Endothelial cell of umbilical vein (primary cell): ENCODE measurements at regions not wholly inside any gene's neighbourhood (a gene's known extent, or its start where the extent isn't known, plus 50 kb on each side); places are given as distances from the start of the nearest gene placed in this dataset.

Experiments used
- BruUV-seq: library from RNA; stranded (reverse); fragments of 400-500 nt; replicated peaks from 2 replicates; lab custom pipeline; 2021; lab: Mats Ljungman, UMichigan
- CTCF ChIA-PET: fragments of 300-600, 350-600 bp; sonication (Branson Sonifier 250); formaldehyde crosslinking; loops from one replicate; lab custom pipeline; 2021; ENCODE audit warnings: antibody characterized with exemption, inconsistent platforms; lab: Charles Lee
- POLR2A ChIA-PET: fragments of 300-600, 350-600 bp; sonication (Branson Sonifier 250); formaldehyde crosslinking; loops from one replicate; lab custom pipeline; 2021; ENCODE audit warnings: antibody characterized with exemption, inconsistent platforms; lab: Charles Lee
- DNase-seq: peaks from one replicate; pipeline ENCODE4 v3.0.0-alpha.2; 2011; ENCODE audit warnings: low read depth, low spot score
- FAIRE-seq: peaks from 2 replicates; lab custom pipeline; 2011; peaks lifted over from hg19 to GRCh38; lab: Jason Lieb, UNC
- H2AFZ ChIP-seq: 2 replicates; pipeline ENCODE4 v1.6.0; 2012; ENCODE audit warnings: low read depth, low read length, control low read depth, inconsistent platforms
- H3K27ac ChIP-seq: 2 replicates; pipeline ENCODE4 v1.5.1; 2011; ENCODE audit warnings: low read depth, mild to moderate bottlenecking, control low read depth, low read length, moderate library complexity; ENCODE audit not compliant: insufficient read depth
- H3K27me3 ChIP-seq, 2 experiments: 2 replicates each; pipeline versions ENCODE4 v1.6.0 to v1.6.1; 2011; ENCODE audit warnings: low read length in 2 of 2, mixed read lengths in 1 of 2; ENCODE audit not compliant: control insufficient read depth in 2 of 2, insufficient read depth in 2 of 2
- H3K36me3 ChIP-seq, 2 experiments: 2 replicates in 1 of 2; 3 replicates in 1 of 2; pipeline ENCODE4 v1.5.1; 2011; ENCODE audit warnings: low read length in 2 of 2, mild to moderate bottlenecking in 1 of 2, moderate library complexity in 1 of 2; ENCODE audit not compliant: control insufficient read depth in 2 of 2, insufficient read depth in 2 of 2; ENCODE audit errors: extremely low read depth in 1 of 2
- H3K4me1 ChIP-seq: 3 replicates; pipeline ENCODE4 v1.5.1; 2011; ENCODE audit warnings: mild to moderate bottlenecking, low read length; ENCODE audit not compliant: control insufficient read depth, insufficient read depth; ENCODE audit errors: extremely low read depth
- H3K4me2 ChIP-seq: 2 replicates; pipeline ENCODE4 v1.6.1; 2011; ENCODE audit warnings: low read length, control low read depth, mixed read lengths; ENCODE audit not compliant: insufficient read depth
- H3K4me3 ChIP-seq, 3 experiments: fragments of 200-600 bp in 1 of 3; sonication (generic), shearing (Covaris generic) in 1 of 3; replicated peaks in 1 of 3; 2 replicates each; pipeline ENCODE4 v1.5.1; 2011 to 2016; ENCODE audit warnings: control low read depth in 3 of 3, low read length in 3 of 3, mild to moderate bottlenecking in 2 of 3, inconsistent platforms in 1 of 3, low read depth in 1 of 3, moderate library complexity in 1 of 3; ENCODE audit not compliant: insufficient read depth in 1 of 3
- H3K79me2 ChIP-seq: 2 replicates; pipeline ENCODE4 v1.6.0; 2012; ENCODE audit warnings: low read length, inconsistent platforms; ENCODE audit not compliant: control insufficient read depth, insufficient read depth
- H3K9ac ChIP-seq: replicated peaks from 2 replicates; pipeline ENCODE3; 2011; ENCODE audit warnings: low read length, control low read depth; ENCODE audit not compliant: insufficient read depth; ENCODE audit errors: extremely low read depth
- H3K9me1 ChIP-seq: replicated peaks from 3 replicates; pipeline ENCODE4 v1.6.0; 2011; ENCODE audit warnings: mild to moderate bottlenecking, low read length; ENCODE audit not compliant: control insufficient read depth, insufficient read depth; ENCODE audit errors: extremely low read depth
- H3K9me3 ChIP-seq: replicated peaks from 2 replicates; pipeline ENCODE4 v1.5.1; 2012; ENCODE audit warnings: low read length, inconsistent platforms; ENCODE audit not compliant: control insufficient read depth, insufficient read depth
- H4K20me1 ChIP-seq: replicated peaks from 2 replicates; pipeline ENCODE3; 2011; ENCODE audit warnings: mild to moderate bottlenecking, low read length; ENCODE audit not compliant: control insufficient read depth, insufficient read depth; ENCODE audit errors: extremely low read depth
- CTCF ChIP-seq, 2 donors: IDR thresholded peaks; 1 replicate in 1 of 2; 2 replicates in 1 of 2; pipeline ENCODE4 v1.5.1; 2011; ENCODE audit warnings: low read length in 2 of 2, mild to moderate bottlenecking in 2 of 2, moderate library complexity in 2 of 2, control low read depth in 1 of 2, inconsistent platforms in 1 of 2, low read depth in 1 of 2; ENCODE audit not compliant: insufficient read depth in 1 of 2; ENCODE audit errors: extremely low read depth in 1 of 2
- EZH2 ChIP-seq: IDR thresholded peaks from 2 replicates; pipeline ENCODE4 v1.6.1; 2012; ENCODE audit warnings: borderline replicate concordance, low read depth, mild to moderate bottlenecking, moderate library complexity, low read length, inconsistent platforms; ENCODE audit not compliant: severe bottlenecking
- GATA2 ChIP-seq: IDR thresholded peaks from 2 replicates; pipeline ENCODE4 v1.7.0; 2011; ENCODE audit warnings: low read depth, mild to moderate bottlenecking, moderate library complexity, mixed read lengths, low read length; ENCODE audit not compliant: insufficient read length, insufficient read depth
- MYC ChIP-seq: IDR thresholded peaks from one replicate; pipeline ENCODE4 v1.6.1; 2011; ENCODE audit warnings: mild to moderate bottlenecking, low read depth, low read length
- POLR2A ChIP-seq: IDR thresholded peaks from 2 replicates; pipeline ENCODE4 v1.6.1; 2012; ENCODE audit warnings: low read depth, mild to moderate bottlenecking, control low read depth, low read length
- POLR2AphosphoS5 ChIP-seq: IDR thresholded peaks from 2 replicates; pipeline ENCODE4 v1.6.1; 2012; ENCODE audit warnings: low read depth, mild to moderate bottlenecking, control low read depth, low read length, moderate library complexity; ENCODE audit not compliant: insufficient read depth
- dilution Hi-C: fragments of 300-500 bp; cut with MboI; formaldehyde crosslinking; loops from one replicate; pipeline ENCODE4 v1.15.0; 2019; ENCODE audit warnings: low sequenced_read_pairs; ENCODE audit not compliant: extremely low pct_ligation_motif_present
- intact Hi-C: fragments of 100-400 bp; cut with micrococcal nuclease; formaldehyde crosslinking; loops from one replicate; pipeline ENCODE4 v1.10.0; 2022
- TF ChIP-seq, protein P1 (sequence below): IDR thresholded peaks from 2 replicates; pipeline ENCODE4 v1.6.1; 2011; ENCODE audit not compliant: insufficient read depth, insufficient read length

- BruUV-seq, result no TSS peak
- Histone ChIP-seq H2AFZ (no peak overlapping the region), H3K9me1 (no peaks in the 10 kb centered on the region), H4K20me1 (no peaks in the 10 kb centered on the region), H3K4me2 (no peak overlapping the region), H3K79me2 (no peaks in the 10 kb centered on the region), H3K9ac (no peak overlapping the region), H3K9me3 (no peaks in the 10 kb centered on the region), H3K36me3 (no peaks in the 10 kb centered on the region), H3K4me1 (no peaks in the 10 kb centered on the region), H3K4me3 (no peak overlapping the region), H3K27me3 (peaks cover 0 to 4% of the 10 kb centered on the region in 2 experiments), H3K27ac (no peak overlapping the region)
- ChIA-PET CTCF (no interaction called here), POLR2A (no interaction called here)
- DNase-seq (no peak), FAIRE-seq (no peak)
- intact Hi-C loops, result no loop called here
- TF ChIP-seq MYC (no peak), GATA2 (no peak), POLR2AphosphoS5 (no peak), POLR2A (no peak), EZH2 (no peak), CTCF (IDR thresholded peaks at IDR 0.05; ENCODE audit: extremely low read depth in 1 of 2, insufficient read depth in 1 of 2, low read depth in 1 of 2, low read length in 2 of 2) (no peak)
- TF ChIP-seq, protein P1, sequence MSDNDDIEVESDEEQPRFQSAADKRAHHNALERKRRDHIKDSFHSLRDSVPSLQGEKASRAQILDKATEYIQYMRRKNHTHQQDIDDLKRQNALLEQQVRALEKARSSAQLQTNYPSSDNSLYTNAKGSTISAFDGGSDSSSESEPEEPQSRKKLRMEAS, result no peak
- dilution Hi-C loops, result no loop called here
Measured at GRCh38 chr5:68587171-68587570, 371.6 kb downstream of the PIK3R1 start.
